CD4-positive, alpha-beta T cell treated with Interleukin-1 beta for 1 hour (primary cell): ENCODE measurements at regions not wholly inside any gene's neighbourhood (a gene's known extent, or its start where the extent isn't known, plus 50 kb on each side); places are given as distances from the start of the nearest gene placed in this dataset.

ENCODE experiments used
- DNase-seq, 2 donors: peaks; one replicate each; pipeline ENCODE4 v3.0.0-alpha.2; 2020 to 2022

GRCh38 chr4:185862340-185862739 lies 50.3 kb upstream of the SORBS2 start:
- DNase-seq: no peak

DNA sequence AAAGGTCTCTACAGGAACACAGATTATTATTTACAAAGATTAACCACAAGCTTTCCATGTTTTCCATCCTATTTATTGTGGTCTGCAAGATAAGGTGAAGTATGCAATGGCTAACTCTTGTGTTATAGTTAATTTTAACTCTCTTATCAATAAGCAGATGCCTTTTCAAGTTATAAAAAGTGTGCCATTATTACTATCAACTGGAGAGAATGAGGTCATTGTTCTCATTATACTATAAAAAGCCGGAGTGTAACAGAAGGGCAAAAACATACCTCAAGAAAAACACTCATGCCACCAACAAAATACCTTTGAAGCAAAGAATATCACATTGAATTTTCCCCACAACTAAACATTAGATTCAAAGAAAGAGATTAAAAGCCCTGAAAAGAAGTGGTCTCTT lies 52.0 kb upstream of the SORBS2 start:
- DNase-seq: no peak

GRCh38 chr4:185865901-185866328 lies 53.9 kb upstream of the SORBS2 start:
- DNase-seq: no peak

DNA sequence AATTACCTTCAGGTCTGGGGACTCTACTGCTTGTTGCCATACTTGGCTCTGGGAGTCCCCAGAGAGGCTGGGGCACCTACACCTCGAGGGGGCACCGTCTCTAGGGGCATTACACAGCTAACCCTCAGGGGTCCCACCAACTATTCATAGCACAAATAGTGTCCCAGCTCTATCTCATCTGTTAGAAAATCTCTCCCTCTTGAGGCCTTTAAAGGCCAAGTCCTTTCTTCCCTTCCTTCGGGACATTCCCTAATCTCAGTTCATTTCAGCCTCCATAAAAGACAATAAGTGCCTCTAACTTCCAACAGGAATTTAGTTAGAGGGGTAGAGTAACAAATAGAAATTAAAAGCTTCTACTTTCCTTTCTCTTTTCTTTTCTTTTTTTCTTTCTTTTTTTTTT lies 55.8 kb upstream of the SORBS2 start:
- no peak for DNase-seq

DNA sequence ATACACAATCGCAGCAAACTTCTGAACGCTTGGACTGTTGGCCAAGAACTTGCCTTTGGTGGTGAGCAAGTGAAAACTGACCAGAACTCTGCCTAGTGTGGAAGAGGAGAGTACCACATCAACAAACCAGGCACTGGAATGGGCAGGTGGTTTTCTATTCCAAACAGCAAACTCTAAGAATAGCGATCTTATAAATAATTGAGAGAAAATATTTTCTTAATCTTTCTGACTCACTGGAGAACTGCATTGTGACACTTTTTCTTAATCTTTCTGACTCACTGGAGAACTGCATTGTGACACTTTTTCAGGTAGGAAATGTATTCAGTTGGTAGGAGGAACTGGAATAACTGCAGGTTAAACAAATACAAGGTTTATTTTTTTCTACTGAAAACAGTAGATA lies 57.0 kb upstream of the SORBS2 start:
- no peak for DNase-seq

GRCh38 chr4:185869427-185869826 lies 57.4 kb upstream of the SORBS2 start:
- DNase-seq: no peak

- no peak for DNase-seq
These were observed 58.4 kb upstream of the SORBS2 start for GRCh38 chr4:185870366-185870765.

DNA sequence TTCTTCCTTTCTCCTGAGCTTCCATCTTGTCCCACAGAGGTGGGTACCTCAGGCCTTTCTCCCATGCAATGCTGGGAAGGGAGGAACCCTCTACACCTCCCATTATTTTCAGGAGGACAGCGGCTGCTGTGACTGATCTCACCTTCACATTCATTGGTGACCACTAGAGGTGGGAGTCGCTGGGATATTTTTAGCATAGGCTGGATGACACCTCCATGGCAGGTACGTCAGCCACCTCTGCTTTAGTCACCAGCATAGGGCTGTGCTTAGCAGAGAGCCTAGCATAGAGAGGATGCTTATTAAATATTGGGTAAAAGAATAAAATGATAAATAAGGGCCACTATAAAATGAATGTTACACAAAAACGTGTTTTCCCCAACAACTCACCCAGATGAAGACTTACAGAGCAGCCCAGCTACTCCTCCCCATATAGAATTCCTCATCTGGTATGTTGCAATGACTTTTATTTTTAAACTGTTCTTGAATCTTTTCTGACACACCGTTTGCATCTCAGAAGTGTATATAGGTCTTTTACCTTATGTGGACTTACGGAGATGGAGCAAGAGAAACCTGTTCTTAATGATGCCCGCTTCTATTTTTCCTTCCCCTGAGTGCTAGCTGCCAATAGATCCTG lies 60.9 kb upstream of the SORBS2 start:
- no peak for DNase-seq

- DNase-seq: no peak
These were observed 62.7 kb upstream of the SORBS2 start for GRCh38 chr4:185874516-185875230.

DNA sequence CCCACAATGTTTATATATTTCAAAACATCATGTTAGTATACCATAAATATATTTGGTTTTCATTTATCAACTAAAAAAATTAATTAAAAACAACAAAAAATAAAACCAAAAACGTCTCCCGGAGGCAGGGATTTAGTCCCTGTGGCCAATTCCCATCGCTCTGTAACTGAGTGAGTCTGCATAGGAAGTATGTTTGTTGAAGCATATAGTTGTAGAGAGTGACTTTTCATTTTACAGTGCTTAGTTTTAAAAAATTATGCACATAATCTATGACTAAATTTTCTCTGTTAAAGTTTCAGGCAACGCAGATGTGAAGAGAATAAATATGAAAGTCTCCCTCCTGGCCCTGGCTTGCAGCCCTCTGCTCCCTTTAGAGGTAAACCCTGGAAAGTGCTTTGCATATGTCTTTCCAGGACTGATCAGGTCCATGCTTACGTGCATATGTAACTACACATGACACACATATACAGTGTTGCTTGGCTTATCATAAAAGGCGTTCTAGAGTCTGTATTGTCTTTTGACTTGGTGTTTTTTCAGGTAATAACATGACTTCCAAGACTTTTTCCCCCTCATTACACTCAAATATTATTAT lies 63.4 kb upstream of the SORBS2 start:
- no peak for DNase-seq

GRCh38 chr4:185878633-185879032 lies 66.6 kb upstream of the SORBS2 start:
- no peak for DNase-seq

- no peak for DNase-seq
These were observed 67.8 kb upstream of the SORBS2 start for GRCh38 chr4:185879666-185880312.

DNA sequence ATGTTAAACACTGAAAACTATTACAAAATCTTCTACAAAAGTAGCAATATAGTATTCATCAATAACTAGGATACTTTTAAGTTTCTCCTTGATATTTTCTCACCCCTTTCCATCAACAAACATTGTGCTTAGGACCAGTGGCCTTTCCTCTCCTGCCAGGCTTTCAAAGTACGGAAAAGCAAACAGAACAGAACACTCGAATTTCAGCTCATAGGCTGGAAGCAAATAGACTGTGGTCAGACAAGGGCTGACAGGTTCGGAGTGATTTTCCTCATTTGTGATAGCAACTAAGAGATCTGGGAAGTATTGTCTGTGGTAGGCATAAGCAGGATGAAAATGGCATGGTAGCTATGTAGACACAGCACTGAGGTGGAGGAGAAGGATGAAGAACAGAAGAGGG lies 68.6 kb upstream of the SORBS2 start:
- no peak for DNase-seq

DNA sequence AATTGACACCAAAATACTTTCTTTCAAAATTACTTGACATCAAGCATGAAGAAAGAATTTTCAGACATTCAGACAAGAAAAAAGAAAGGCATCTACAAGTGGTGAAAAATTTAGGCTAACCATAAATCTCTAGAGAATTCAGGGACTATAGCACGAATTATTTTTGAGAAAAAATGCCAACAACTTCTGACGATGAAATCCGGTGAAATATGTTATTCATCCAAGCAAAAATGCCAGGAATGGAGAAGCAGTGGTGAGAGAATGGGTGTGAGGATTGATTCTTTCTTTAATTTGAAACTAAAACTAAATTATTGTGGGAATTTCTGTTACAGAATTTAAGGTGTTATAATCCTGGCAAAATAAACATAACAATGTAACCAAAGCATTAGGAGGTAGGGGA lies 69.4 kb upstream of the SORBS2 start:
- no peak for DNase-seq

- no peak for DNase-seq
These were observed 71.6 kb upstream of the SORBS2 start for GRCh38 chr4:185883591-185883990.

- DNase-seq: no peak
These were observed 73.1 kb upstream of the SORBS2 start for GRCh38 chr4:185885075-185885474.

GRCh38 chr4:185885604-185886003 lies 73.6 kb upstream of the SORBS2 start:
- no peak for DNase-seq

GRCh38 chr4:185886832-185887524 lies 75.0 kb upstream of the SORBS2 start:
- DNase-seq: no peak

GRCh38 chr4:185888676-185889075 lies 76.7 kb upstream of the SORBS2 start:
- no peak for DNase-seq

- no peak for DNase-seq
These were observed 77.6 kb upstream of the SORBS2 start for GRCh38 chr4:185889585-185889984.

DNA sequence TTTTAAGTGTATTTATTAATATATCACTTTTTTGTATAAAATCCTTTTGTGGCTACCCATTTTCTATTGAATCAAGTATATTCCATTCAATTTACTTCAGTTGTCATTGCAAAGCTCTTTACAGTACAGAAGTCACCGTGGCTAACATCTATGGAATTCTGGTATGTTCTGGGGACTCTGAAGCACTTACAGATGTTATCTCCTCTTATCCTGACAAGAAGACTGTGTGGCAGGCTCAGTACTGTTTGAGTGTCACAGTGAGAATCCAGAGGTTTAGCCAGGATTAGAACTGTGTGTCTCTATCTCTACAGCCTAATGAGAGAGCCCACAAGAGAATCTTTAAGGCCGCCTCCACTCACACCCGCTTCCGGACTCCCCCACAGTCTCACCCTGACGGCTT lies 78.2 kb upstream of the SORBS2 start:
- no peak for DNase-seq

GRCh38 chr4:185892165-185892564 lies 80.2 kb upstream of the SORBS2 start:
- no peak for DNase-seq

DNA sequence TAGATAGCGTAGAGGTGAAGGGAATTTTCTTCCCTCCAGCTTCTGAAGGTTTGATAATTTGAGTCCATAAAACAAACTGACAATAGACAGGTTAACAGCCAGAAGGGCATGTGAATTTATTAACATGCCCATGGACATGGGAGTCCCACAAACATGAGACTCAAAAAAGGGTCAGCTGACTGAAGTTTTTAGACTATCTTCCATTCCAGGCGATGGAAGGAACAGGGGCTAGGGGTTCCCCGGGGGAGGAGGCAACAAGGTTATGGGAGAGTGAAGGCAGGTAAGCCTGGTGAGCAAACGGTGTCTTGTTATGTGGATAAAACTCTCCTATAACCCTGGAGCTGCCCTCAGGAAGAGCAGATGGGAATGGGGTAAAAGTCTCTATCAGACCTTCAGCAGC lies 81.5 kb upstream of the SORBS2 start:
- DNase-seq: no peak
